Left colon (tissue), 2 donors: ENCODE measurements at regions not wholly inside any gene's neighbourhood (a gene's known extent, or its start where the extent isn't known, plus 50 kb on each side); places are given as distances from the start of the nearest gene placed in this dataset.

ENCODE experiments used
- ATAC-seq: fragments of 200-7000 bp; cut with Tn5 transposase; one replicate; pipeline ENCODE4 v1.9.1; 2020; ENCODE audit warnings: mild to moderate bottlenecking, moderate library complexity
- DNase-seq, 2 donors: peaks; one replicate each; pipeline ENCODE4 v3.0.0-alpha.2; 2020
- intact Hi-C, 2 donors: fragments of 100-400 bp; cut with DNase I in 1 of 2; cut with micrococcal nuclease in 1 of 2; formaldehyde crosslinking; loops; one replicate each; pipeline versions ENCODE4 v1.11.2 to v1.14.0; 2022; cut with DNase I, micrococcal nuclease
- donor health status: DM: no; HTN: no; CAD: no.
- donor health status: DM: yes; HTN: yes; CAD: no.

GRCh38 chr6:21529431-21529830 is 64.1 kb upstream of the SOX4 start:
- DNase-seq, result no peak
- intact Hi-C loops, result no loop called here
- ATAC-seq, result no peak

GRCh38 chr6:21531393-21531792 is 62.2 kb upstream of the SOX4 start:
- intact Hi-C loops, result no loop called here
- ATAC-seq (peak; percentile 51), DNase-seq (no peak)

- DNase-seq, result no peak
- intact Hi-C loops, result no loop called here
- ATAC-seq, result no peak
Measured at GRCh38 chr6:21533678-21534077, 59.9 kb upstream of the SOX4 start.

- ATAC-seq (no peak), DNase-seq (no peak)
- intact Hi-C loops, result no loop called here
Measured at GRCh38 chr6:21536280-21536766, 57.2 kb upstream of the SOX4 start.

- ATAC-seq (peak; percentile 97), DNase-seq (peak; percentile 37 to 65)
- intact Hi-C loops, result no loop called here
Measured at GRCh38 chr6:21537637-21538036, 55.9 kb upstream of the SOX4 start.

GRCh38 chr6:21538186-21538798 is 55.3 kb upstream of the SOX4 start:
- DNase-seq (no peak), ATAC-seq (peak; percentile 52)
- intact Hi-C loops, result no loop called here

- DNase-seq (no peak), ATAC-seq (no peak)
- intact Hi-C loops, result no loop called here
Measured at GRCh38 chr6:21539621-21540100, 53.9 kb upstream of the SOX4 start.
